Erythroblast (primary cell): ENCODE measurements at regions not wholly inside any gene's neighbourhood (a gene's known extent, or its start where the extent isn't known, plus 50 kb on each side); places are given as distances from the start of the nearest gene placed in this dataset.

Source experiments
- GATA1 ChIP-seq: IDR thresholded peaks from 2 replicates; pipeline ENCODE4 v1.6.1; 2011; ENCODE audit warnings: low read depth, mild to moderate bottlenecking, control low read depth, low read length, moderate library complexity
- POLR2A ChIP-seq: IDR thresholded peaks from 2 replicates; pipeline ENCODE4 v1.6.1; 2011; ENCODE audit warnings: mild to moderate bottlenecking, low read length

- TF ChIP-seq POLR2A (no peak), GATA1 (no peak)
Observed at GRCh38 chr7:108810756-108811385, 241.2 kb downstream of the DNAJB9 start.
